T-helper 1 cell treated with Interleukin-12 subunit alpha and Interleukin-12 subunit beta and Interleukin-4 antibody, amounts not matched to agents 30 μg/mL and 1 μg/mL, for 36 hours (primary cell): ENCODE measurements at regions not wholly inside any gene's neighbourhood (a gene's known extent, or its start where the extent isn't known, plus 50 kb on each side); places are given as distances from the start of the nearest gene placed in this dataset.

ENCODE experiments used
- H3K27ac Mint-ChIP-seq: one replicate; pipeline ENCODE4 v1.8.0; 2021; ENCODE audit warnings: mild to moderate bottlenecking, mixed read lengths
- H3K27me3 Mint-ChIP-seq: one replicate; pipeline ENCODE4 v1.8.0; 2021; ENCODE audit warnings: low read depth, mixed read lengths
- H3K36me3 Mint-ChIP-seq: one replicate; pipeline ENCODE4 v1.8.0; 2021; ENCODE audit warnings: low read depth, mixed read lengths
- H3K4me1 Mint-ChIP-seq: one replicate; pipeline ENCODE4 v1.8.0; 2021; ENCODE audit warnings: low read depth, mixed read lengths
- H3K4me3 Mint-ChIP-seq: one replicate; pipeline ENCODE4 v1.8.0; 2021; ENCODE audit warnings: mild to moderate bottlenecking, moderate library complexity, mixed read lengths
- H3K9me3 Mint-ChIP-seq: one replicate; pipeline ENCODE4 v1.8.0; 2021; ENCODE audit warnings: mixed read lengths

DNA sequence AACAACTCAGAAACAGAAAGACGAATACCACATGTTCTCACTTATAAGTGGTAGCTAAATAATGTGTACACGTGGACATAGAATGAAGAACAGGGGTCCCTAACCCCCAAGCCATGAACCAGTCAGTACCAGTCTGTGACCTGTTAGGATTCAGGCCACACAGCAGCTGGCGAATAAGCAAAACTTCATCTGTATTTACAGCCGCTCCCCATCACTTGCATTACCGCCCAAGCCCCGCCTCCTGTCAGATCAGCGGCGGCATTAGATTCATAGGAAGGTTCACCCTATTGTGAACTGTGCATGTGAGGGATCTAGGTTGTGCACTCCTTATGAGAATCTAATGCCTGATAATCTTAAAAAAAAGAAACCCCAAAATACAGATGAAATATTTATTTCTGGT, 1128.7 kb downstream of the NLGN4X start:
- Mint-ChIP-seq H3K36me3 (no peaks in the 10 kb centered on the region), H3K4me1 (no peaks in the 10 kb centered on the region), H3K27me3 (no peaks in the 10 kb centered on the region), H3K9me3 (no peaks in the 10 kb centered on the region), H3K4me3 (no peak overlapping the region), H3K27ac (no peak overlapping the region)

DNA sequence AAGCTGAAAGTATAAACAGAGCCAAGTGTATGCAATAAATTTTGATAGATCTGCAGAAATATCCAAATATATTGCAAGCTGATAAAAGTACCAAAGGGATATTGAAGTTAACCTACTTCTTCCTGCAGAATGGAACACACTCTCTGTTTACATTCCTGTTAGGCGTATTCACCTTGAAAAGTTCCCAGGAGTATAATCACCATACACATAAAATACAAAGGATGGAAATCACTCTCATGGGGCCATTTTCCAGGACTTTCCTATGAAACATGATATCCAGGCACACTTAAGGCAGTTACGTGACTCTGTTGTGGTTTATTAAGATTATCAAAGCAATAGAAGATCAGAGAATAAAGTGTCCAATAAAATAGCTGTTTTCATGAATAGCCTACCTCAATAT, 1142.3 kb downstream of the NLGN4X start:
- Mint-ChIP-seq H3K27me3 (no peaks in the 10 kb centered on the region), H3K4me3 (no peak overlapping the region), H3K36me3 (no peaks in the 10 kb centered on the region), H3K9me3 (no peaks in the 10 kb centered on the region), H3K4me1 (no peaks in the 10 kb centered on the region), H3K27ac (no peak overlapping the region)

DNA sequence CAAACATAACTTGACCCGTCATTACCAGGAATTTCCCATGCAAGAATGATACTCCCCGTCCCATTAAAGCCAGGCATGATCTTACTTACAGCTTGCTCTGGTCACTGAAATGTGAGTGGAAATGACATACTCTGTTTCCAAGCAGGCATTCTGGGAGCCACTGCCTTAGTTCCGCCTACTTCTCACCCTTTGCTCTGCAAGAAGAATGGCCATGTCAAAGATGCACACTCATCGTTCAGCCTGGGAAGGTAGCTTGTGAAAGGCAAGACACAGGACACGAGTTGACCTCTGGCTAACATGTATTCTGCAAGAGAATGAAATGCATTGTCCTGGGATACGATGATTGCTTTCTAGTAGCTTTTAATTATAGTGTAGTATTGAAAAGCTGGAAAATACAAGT, 1144.4 kb downstream of the NLGN4X start:
- Mint-ChIP-seq H3K4me3 (no peak overlapping the region), H3K27ac (no peak overlapping the region), H3K36me3 (no peaks in the 10 kb centered on the region), H3K9me3 (no peaks in the 10 kb centered on the region), H3K4me1 (no peaks in the 10 kb centered on the region), H3K27me3 (no peaks in the 10 kb centered on the region)

DNA sequence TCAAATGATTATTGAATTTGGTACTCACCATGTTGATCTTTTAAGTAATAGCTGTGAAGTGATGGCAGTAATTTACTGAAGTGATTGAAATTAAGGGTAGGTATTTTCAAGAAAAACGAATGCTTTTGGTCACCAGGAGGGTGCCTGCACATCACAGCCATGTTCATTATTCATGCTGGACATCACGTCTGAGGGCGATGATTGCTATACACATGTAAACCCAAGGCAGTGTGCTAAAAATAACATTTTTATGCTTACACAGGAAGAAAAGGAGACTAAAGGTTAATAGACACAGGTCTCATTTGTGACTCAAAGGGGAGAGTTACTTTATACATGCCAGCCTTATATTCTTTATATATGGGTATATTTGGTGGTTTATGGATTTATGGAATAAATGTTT, 1146.0 kb downstream of the NLGN4X start:
- Mint-ChIP-seq H3K27ac (no peak overlapping the region), H3K36me3 (no peaks in the 10 kb centered on the region), H3K9me3 (no peaks in the 10 kb centered on the region), H3K4me3 (no peak overlapping the region), H3K27me3 (no peaks in the 10 kb centered on the region), H3K4me1 (no peaks in the 10 kb centered on the region)

DNA sequence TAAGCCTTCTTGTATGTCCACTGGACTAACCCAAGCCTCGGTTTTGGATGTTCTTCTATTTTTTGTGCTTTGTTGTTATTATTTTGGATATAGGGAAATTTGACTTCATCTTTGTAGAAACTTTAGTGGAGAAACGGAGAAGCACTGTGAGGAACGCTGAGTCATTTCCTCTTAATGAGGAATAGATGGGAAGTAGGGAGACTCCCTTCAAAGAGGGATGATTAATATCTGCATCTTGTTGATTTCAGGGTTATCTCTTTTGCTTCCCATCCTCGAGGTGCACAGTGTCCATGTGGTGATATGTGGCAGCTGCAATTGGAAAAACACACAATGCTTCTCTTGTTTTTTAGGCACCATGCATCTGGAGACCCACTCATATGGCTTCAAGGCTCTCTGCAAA, 1147.9 kb downstream of the NLGN4X start:
- no peaks in the 10 kb centered on the region for H3K27me3 Mint-ChIP-seq
- no peaks in the 10 kb centered on the region for H3K4me1 Mint-ChIP-seq
- H3K27ac Mint-ChIP-seq: no peak overlapping the region
- no peaks in the 10 kb centered on the region for H3K9me3 Mint-ChIP-seq
- H3K4me3 Mint-ChIP-seq: no peak overlapping the region
- H3K36me3 Mint-ChIP-seq: no peaks in the 10 kb centered on the region

DNA sequence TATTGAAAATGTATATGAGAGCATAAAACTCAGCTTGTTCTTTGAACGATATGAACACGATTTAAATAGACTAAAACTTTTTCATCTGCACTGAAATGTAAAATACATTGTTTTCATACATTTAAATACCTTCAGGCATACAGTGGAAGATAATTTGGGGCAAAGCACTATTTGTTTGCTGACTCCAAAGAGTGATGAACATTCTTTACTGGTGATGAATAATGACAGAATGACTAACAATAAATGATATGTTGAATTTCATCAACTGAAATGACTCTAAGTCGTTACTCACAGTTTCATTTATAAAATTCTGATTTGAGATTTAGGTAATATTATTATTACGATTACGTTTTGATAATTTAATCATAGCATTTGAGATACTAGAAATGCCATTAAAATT, 1160.1 kb downstream of the NLGN4X start:
- Mint-ChIP-seq H3K27ac (no peak overlapping the region), H3K27me3 (no peaks in the 10 kb centered on the region), H3K9me3 (no peaks in the 10 kb centered on the region), H3K36me3 (no peaks in the 10 kb centered on the region), H3K4me3 (no peak overlapping the region), H3K4me1 (no peaks in the 10 kb centered on the region)

DNA sequence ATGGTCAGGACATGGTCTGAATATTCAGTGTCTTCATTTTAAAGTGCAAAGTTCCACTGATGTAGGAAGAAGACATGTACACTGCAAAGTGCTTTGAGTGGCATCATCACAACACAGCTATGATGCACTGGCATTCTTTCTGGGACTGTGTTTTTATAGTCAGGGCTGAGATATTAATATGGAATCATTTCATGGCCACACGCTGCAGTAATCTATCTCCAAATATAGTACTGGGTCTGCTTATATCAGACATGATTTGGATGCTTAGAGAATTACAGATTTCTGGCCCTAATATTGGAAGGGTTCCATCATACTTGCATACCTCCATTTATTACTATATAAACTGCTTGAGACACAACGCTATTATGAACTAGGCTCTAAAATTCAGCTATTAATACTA, 1170.9 kb downstream of the NLGN4X start:
- Mint-ChIP-seq H3K27me3 (no peaks in the 10 kb centered on the region), H3K4me3 (no peak overlapping the region), H3K36me3 (no peaks in the 10 kb centered on the region), H3K9me3 (peaks cover 7% of the 10 kb centered on the region), H3K27ac (no peak overlapping the region), H3K4me1 (no peaks in the 10 kb centered on the region)

DNA sequence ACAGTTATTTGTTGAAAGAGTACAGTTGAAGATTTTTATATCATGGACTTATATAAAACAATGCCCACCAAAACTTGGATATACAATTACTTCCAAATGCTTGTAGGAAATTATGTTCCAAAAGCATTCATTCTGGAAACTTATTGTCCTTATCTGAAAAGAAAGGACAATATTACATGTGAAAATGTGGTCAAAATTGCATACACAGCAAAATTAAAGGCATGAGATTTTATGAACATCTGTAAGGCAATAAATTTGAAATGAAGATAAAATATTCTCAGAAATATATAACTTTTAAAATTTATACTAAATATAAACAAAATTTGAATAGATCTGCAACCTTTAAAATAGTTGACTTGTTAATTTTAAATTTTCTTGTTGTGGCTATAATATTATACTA, 1173.8 kb downstream of the NLGN4X start:
- Mint-ChIP-seq H3K27ac (no peak overlapping the region), H3K9me3 (peaks cover 7% of the 10 kb centered on the region), H3K4me3 (no peak overlapping the region), H3K36me3 (no peaks in the 10 kb centered on the region), H3K27me3 (no peaks in the 10 kb centered on the region), H3K4me1 (no peaks in the 10 kb centered on the region)

DNA sequence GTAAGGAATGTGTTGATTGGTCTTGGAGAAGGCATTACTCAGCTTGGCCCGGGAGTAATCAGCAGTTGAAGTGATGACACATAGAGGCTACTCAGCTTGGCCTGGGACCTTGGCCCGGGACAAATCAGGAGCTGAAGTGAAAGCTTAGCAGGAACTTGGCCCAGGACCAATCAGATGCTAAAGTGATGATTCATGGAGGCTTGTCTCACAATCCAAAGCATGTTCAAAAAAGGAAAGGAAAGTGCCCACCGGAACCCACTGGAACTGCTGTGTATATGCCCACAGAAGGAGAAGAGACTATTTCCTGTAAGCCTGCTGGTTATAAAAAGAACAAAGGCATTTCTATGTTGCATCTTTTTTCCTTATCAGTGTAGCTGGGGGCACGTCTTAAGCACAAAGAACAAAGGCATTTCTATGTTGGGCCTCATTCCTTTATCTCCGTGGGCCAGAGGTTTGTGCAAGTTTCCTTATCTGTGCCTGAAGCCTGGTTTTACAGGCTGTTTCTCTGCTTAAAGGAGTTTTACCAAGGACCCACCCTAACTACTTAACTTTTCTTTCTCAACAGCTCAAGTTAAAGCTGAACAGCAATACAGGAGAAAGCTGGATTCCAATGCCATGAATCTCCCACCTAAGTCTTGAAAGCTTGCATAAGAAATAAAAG, 1176.7 kb downstream of the NLGN4X start:
- Mint-ChIP-seq H3K27ac (no peak overlapping the region), H3K9me3 (peaks cover 5% of the 10 kb centered on the region), H3K36me3 (no peaks in the 10 kb centered on the region), H3K4me1 (no peaks in the 10 kb centered on the region), H3K4me3 (no peak overlapping the region), H3K27me3 (no peaks in the 10 kb centered on the region)

DNA sequence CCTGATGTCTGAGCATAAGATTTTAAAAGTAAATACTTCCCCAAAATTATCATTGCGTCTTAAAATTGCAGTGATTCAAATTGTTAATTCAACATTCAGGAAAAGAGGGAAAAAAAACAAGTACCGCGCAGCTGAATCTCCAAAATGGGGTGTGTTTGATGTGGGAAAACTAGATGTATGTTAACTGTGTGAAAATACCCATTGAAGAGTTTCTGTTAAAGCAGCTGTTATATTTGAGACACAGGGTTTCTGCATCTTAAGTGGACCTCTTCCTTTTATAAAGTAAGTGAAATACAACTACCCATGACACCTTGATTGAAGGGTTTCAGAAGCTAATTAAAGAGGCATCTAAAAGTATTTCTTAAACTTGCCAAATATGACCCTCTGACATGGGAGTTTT, 1186.1 kb downstream of the NLGN4X start:
- no peaks in the 10 kb centered on the region for H3K9me3 Mint-ChIP-seq
- H3K4me1 Mint-ChIP-seq: no peaks in the 10 kb centered on the region
- no peak overlapping the region for H3K27ac Mint-ChIP-seq

DNA sequence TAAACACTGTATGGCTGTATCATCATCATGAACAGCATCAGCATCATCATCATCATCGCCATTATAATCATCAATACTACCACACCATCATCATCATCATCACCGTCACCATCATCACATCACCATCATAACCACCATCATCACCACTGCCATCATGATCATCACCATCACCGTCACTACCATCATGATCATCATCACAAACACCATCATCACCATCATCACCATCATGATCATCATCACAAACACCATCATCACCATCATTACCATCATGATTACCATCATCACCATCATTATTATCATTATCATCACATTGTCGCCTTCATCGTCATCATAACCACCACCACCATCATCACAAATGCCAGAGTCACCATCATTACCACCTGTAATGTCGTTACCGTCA, 1196.9 kb downstream of the NLGN4X start:
- Mint-ChIP-seq H3K36me3 (no peaks in the 10 kb centered on the region), H3K27ac (no peak overlapping the region), H3K27me3 (no peaks in the 10 kb centered on the region), H3K9me3 (peaks cover 11% of the 10 kb centered on the region), H3K4me1 (no peaks in the 10 kb centered on the region), H3K4me3 (no peak overlapping the region)

More for the DNA sequence above, 1186.1 kb downstream of the NLGN4X start:
- no peak overlapping the region for H3K4me3 Mint-ChIP-seq
- H3K36me3 Mint-ChIP-seq: no peaks in the 10 kb centered on the region
- H3K27me3 Mint-ChIP-seq: no peaks in the 10 kb centered on the region

DNA sequence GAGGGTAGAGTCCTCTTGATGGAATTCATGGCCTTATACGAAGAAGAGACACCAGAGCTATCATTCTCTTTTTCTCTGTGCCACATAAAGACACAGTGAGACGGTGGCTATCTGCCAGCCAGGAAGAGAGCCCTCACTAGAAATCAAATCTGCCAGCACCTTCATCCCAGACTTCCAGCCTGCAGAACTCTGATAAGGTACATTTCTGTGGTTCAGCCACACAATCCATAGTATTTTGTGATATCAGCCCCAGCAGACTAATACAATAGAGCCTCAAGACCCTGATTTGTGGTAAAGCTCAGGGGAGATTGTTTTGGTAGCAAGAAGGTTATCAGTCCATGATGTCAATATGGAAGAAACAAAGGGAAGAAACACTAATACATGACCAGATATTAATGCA, 1213.2 kb downstream of the NLGN4X start:
- no peaks in the 10 kb centered on the region for H3K27me3 Mint-ChIP-seq
- no peaks in the 10 kb centered on the region for H3K4me1 Mint-ChIP-seq
- no peaks in the 10 kb centered on the region for H3K36me3 Mint-ChIP-seq
- H3K27ac Mint-ChIP-seq: no peak overlapping the region
- H3K4me3 Mint-ChIP-seq: no peak overlapping the region
- peaks cover 5% of the 10 kb centered on the region for H3K9me3 Mint-ChIP-seq

DNA sequence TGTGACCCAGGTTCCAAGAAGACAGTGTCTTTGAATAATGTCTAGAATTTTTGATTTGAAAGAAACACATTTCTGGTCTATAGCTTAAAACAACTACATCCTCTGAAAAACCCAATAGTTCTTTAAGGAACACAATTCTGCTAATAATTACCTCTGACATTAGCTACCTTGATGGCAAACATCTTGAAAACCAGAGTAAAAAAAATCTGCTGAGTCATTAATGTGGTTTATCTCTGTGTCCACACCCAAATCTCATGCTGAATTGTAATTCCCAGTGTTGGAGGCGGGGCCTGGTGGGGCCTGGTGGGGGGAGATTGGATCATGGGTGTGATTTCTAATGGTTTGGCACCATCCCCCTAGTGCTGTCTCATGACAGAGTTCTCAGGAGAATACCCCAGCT, 1233.8 kb downstream of the NLGN4X start:
- no peak overlapping the region for H3K27ac Mint-ChIP-seq
- no peak overlapping the region for H3K4me3 Mint-ChIP-seq
- no peaks in the 10 kb centered on the region for H3K27me3 Mint-ChIP-seq
- no peaks in the 10 kb centered on the region for H3K36me3 Mint-ChIP-seq
- H3K9me3 Mint-ChIP-seq: peaks cover 3% of the 10 kb centered on the region
- no peaks in the 10 kb centered on the region for H3K4me1 Mint-ChIP-seq

DNA sequence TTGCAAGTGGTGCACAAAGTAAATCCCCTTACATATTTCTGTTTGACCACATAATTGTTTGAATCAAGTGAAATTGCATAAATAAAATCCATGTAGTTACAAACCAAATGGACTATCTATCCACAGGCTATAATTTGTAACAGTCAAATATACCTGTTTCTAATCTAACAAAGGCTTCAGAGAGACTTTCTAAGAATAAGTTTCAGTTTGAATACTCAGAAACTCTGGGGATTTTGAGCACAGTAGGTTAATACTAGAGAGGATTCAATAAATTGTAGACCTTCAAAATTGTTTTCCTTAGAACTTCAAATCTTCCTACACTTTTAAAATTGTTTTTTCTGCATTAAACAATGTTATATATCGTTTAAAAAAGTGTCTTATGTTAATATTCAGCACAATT, 1250.1 kb downstream of the NLGN4X start:
- H3K4me3 Mint-ChIP-seq: no peak overlapping the region
- no peaks in the 10 kb centered on the region for H3K4me1 Mint-ChIP-seq
- no peak overlapping the region for H3K27ac Mint-ChIP-seq
- H3K36me3 Mint-ChIP-seq: no peaks in the 10 kb centered on the region
- H3K27me3 Mint-ChIP-seq: no peaks in the 10 kb centered on the region
- no peaks in the 10 kb centered on the region for H3K9me3 Mint-ChIP-seq

DNA sequence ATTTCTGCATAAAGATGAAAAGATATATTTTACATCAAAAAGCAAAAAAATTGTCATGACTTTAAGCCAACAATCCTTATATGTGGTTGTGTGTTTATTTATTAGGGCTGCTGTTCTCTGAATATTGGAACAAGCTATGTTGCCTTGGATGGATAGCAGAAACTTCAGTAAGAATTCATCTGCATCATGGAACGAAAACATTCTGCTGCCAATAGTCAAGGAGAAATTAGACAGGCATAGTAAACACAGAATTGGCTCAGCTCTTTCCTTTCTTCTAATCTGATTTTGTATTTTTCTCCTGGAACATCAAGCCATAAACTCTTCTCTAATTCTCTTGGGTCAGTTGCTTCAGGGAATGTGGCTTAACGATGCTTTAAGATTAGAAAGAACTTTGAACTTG, 1257.0 kb downstream of the NLGN4X start:
- peaks cover 5% of the 10 kb centered on the region for H3K9me3 Mint-ChIP-seq
- H3K4me1 Mint-ChIP-seq: no peaks in the 10 kb centered on the region
- no peak overlapping the region for H3K27ac Mint-ChIP-seq
- no peak overlapping the region for H3K4me3 Mint-ChIP-seq
- no peaks in the 10 kb centered on the region for H3K27me3 Mint-ChIP-seq
- no peaks in the 10 kb centered on the region for H3K36me3 Mint-ChIP-seq

DNA sequence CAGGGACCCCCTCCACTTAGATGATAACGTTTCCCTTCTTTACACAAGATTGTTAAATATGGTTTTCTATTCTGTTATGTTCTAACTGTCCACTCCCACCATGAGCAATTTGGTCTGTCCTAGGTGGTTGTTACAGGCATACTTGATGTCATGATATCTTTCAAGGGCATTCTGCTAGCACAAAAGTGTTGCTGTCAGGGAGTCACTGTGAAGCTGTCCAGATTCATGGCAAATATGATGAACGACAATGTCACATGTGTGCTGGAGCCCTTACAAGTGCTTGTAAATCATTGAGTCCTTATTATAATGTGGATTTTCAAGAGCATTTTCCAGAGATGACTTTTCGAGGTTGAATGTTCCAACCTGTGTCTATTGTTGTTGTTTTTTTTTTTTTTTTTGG, 1250.7 kb upstream of the PRKX start:
- Mint-ChIP-seq H3K27me3 (no peaks in the 10 kb centered on the region), H3K36me3 (no peaks in the 10 kb centered on the region), H3K4me3 (no peak overlapping the region), H3K4me1 (no peaks in the 10 kb centered on the region), H3K27ac (no peak overlapping the region), H3K9me3 (peaks cover 5% of the 10 kb centered on the region)
